HCT116 (cell line): ENCODE measurements at regions not wholly inside any gene's neighbourhood (a gene's known extent, or its start where the extent isn't known, plus 50 kb on each side); places are given as distances from the start of the nearest gene placed in this dataset.
"Not testable (repeated sequence)": the region's sequence is repeated elsewhere in the genome, so short reads cannot be mapped to it uniquely, and the experiment has no call there.

ENCODE experiments used
- ATF3 ChIP-seq: IDR thresholded peaks from 2 replicates; pipeline ENCODE4 v1.6.1; 2012
- CBX3 ChIP-seq: IDR thresholded peaks from 2 replicates; pipeline ENCODE4 v1.6.1; 2012; ENCODE audit warnings: low read depth
- CEBPB ChIP-seq: IDR thresholded peaks from 2 replicates; pipeline ENCODE4 v1.6.1; 2012; ENCODE audit warnings: low read depth
- CTCF ChIP-seq, 3 experiments: fragments of 200-600 bp in 1 of 3; sonication (generic) in 1 of 3; IDR thresholded peaks in 2 of 3; conservative IDR thresholded peaks in 1 of 3; 2 replicates each; pipeline ENCODE4 v1.5.1; 2012 to 2017; ENCODE audit warnings: low read depth in 2 of 3, low read length in 2 of 3, antibody characterized with exemption in 1 of 3, borderline replicate concordance in 1 of 3, control low read depth in 1 of 3, mild to moderate bottlenecking in 1 of 3, mixed read lengths in 1 of 3, mixed run types in 1 of 3, moderate library complexity in 1 of 3; ENCODE audit not compliant: insufficient read depth in 1 of 3
- EZH2 ChIP-seq: fragments of 200-600 bp; sonication (generic); IDR thresholded peaks from 2 replicates; pipeline ENCODE4 v1.6.1; 2017; ENCODE audit warnings: antibody characterized with exemption, mixed run types
- FOSL1 ChIP-seq: IDR thresholded peaks from 2 replicates; pipeline ENCODE4 v1.6.1; 2012; ENCODE audit warnings: low read depth
- MAX ChIP-seq: IDR thresholded peaks from 2 replicates; pipeline ENCODE4 v1.6.1; 2012
- POLR2A ChIP-seq: IDR thresholded peaks from 2 replicates; pipeline ENCODE4 v1.7.0; 2011; ENCODE audit warnings: borderline replicate concordance; ENCODE audit not compliant: insufficient read depth, insufficient read length; ENCODE audit errors: extremely low read depth
- SIN3A ChIP-seq: IDR thresholded peaks from 2 replicates; pipeline ENCODE4 v1.6.1; 2012; ENCODE audit warnings: low read depth

- not testable (repeated sequence) for TF ChIP-seq ATF3; CEBPB; CTCF (IDR thresholded peaks at IDR 0.05 in 2 of 3, conservative IDR thresholded peaks at IDR 0.05 in 1 of 3; ENCODE audit: borderline replicate concordance in 1 of 3, insufficient read depth in 1 of 3, low read depth in 2 of 3, low read length in 2 of 3); FOSL1; SIN3A; EZH2; CBX3; MAX; POLR2A
Measured at GRCh38 chr15:77926789-77927188, 150.7 kb downstream of the TBC1D2B start.
